NT2/D1 (cell line): ENCODE measurements at regions not wholly inside any gene's neighbourhood (a gene's known extent, or its start where the extent isn't known, plus 50 kb on each side); places are given as distances from the start of the nearest gene placed in this dataset.

Source experiments
- YY1 ChIP-seq: IDR thresholded peaks from 2 replicates; pipeline ENCODE4 v1.6.1; 2011; ENCODE audit not compliant: insufficient read length, insufficient read depth
- ZNF274 ChIP-seq: IDR thresholded peaks from 2 replicates; pipeline ENCODE4 v1.6.1; 2011; ENCODE audit warnings: mild to moderate bottlenecking, low read depth, low read length

DNA sequence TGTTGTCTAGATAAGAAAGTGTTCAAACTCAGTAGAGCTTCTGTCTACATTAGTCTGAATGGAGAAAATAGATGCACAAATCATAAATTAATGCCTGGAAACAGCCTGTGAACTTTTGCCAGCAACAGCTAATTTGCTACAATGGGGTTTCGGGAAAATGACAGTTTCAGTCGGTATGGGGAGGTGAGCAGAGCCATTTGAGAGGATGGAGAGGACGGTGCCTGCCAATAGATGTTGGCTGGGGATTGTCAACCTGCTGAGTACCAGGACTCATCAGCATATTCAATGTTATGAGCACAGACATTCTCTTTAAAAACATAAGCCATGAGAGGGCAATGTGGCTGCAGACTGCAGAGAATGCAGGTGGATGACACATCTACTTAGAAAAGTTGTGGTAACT is 230.3 kb upstream of the PCDH18 start:
- no peak for TF ChIP-seq ZNF274
- TF ChIP-seq YY1 = no peak
